ENCODE measurements at regions not wholly inside any gene's neighbourhood (a gene's known extent, or its start where the extent isn't known, plus 50 kb on each side); places are given as distances from the start of the nearest gene placed in this dataset.

DNA sequence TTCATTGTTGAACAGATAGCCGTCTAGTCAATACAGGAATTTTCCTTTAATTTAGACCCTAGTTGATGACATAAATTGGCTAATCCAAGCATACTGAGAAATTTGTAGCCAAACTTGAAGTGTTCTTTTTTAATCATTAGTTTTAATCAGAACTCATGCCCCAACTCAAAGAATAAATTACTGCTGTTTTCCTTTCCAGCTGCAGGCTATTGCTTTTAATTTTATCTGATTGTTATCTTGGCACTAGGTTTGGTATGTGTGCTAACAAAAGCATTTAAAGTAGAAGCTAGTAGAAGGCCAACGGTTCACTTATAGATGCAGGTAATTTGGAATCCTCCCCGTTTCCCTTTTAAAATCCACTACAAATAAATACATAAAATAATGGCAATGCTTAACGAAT, 188.5 kb downstream of the CD109 start:
- intact Hi-C loops (cut with micrococcal nuclease): no loop called here
- BruUV-seq (replicated peaks): no TSS peak

DNA sequence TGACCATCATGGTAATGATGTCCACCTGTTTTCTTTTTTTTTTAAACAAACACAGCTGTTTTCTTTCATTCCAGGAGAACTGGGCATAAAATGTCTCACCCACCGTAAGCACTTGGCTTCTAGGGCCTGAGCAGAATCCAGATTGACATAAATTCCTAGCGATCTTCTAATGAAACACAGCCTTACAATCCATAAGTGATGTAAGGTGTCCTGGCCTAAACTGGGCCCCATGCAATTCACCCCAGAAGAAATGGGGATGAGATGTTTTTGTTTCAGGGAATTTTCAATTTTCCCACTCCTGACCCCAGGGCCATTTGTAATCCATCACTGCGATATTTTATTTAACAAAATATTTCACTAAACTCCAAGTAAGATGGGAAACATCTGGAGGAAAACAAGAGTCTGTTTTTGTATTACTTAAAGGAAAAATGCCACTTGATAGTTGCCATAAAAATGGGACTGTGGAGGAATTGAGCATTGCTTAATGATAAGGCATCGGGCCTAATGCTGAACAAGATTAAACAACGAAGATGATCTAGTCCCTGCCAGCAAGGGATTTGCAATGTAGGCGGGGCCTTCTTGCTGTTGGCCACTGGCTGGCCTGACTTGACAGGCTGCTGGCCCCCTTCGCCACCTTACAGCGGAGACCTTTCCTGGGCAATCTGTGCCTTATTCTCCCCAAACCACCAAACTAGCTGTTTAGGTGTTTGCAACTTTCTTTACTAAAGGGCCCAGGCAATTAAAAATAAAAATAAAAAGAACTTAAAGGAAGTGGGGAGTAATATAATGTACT, 183.7 kb downstream of the CD109 start:
- no peaks in the 10 kb centered on the region for H3K36me3 Mint-ChIP-seq (ENCODE audit: insufficient read depth, unreplicated experiment)
- TF ChIP-seq, protein P1, sequence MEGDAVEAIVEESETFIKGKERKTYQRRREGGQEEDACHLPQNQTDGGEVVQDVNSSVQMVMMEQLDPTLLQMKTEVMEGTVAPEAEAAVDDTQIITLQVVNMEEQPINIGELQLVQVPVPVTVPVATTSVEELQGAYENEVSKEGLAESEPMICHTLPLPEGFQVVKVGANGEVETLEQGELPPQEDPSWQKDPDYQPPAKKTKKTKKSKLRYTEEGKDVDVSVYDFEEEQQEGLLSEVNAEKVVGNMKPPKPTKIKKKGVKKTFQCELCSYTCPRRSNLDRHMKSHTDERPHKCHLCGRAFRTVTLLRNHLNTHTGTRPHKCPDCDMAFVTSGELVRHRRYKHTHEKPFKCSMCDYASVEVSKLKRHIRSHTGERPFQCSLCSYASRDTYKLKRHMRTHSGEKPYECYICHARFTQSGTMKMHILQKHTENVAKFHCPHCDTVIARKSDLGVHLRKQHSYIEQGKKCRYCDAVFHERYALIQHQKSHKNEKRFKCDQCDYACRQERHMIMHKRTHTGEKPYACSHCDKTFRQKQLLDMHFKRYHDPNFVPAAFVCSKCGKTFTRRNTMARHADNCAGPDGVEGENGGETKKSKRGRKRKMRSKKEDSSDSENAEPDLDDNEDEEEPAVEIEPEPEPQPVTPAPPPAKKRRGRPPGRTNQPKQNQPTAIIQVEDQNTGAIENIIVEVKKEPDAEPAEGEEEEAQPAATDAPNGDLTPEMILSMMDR (IDR thresholded peaks at IDR 0.05; ENCODE audit: unreplicated experiment): no peak
- no peak for DNase-seq (ENCODE audit: unreplicated experiment)
- no peak overlapping the region for H3K27ac Mint-ChIP-seq (ENCODE audit: low read depth, unreplicated experiment)
- BruUV-seq (replicated peaks): no TSS peak
- no peaks in the 10 kb centered on the region for H3K4me1 Mint-ChIP-seq (ENCODE audit: insufficient read depth, unreplicated experiment)
- intact Hi-C loops (cut with micrococcal nuclease): no loop called here
- H3K4me3 Mint-ChIP-seq (ENCODE audit: unreplicated experiment): no peak overlapping the region
- CTCF ChIA-PET: no interaction called here
- H3K9me3 Mint-ChIP-seq (ENCODE audit: unreplicated experiment): peaks cover 2% of the 10 kb centered on the region
- POLR2A ChIA-PET: no interaction called here
- no peaks in the 10 kb centered on the region for H3K27me3 Mint-ChIP-seq (ENCODE audit: insufficient read depth, unreplicated experiment)

More for the DNA sequence above, 188.5 kb downstream of the CD109 start:
- ChIA-PET POLR2A (no interaction called here), CTCF (no interaction called here)
- Mint-ChIP-seq H3K27ac (ENCODE audit: low read depth, unreplicated experiment) (no peak overlapping the region), H3K27me3 (ENCODE audit: insufficient read depth, unreplicated experiment) (no peaks in the 10 kb centered on the region), H3K4me3 (ENCODE audit: unreplicated experiment) (no peak overlapping the region), H3K36me3 (ENCODE audit: insufficient read depth, unreplicated experiment) (no peaks in the 10 kb centered on the region), H3K4me1 (ENCODE audit: insufficient read depth, unreplicated experiment) (no peaks in the 10 kb centered on the region), H3K9me3 (ENCODE audit: unreplicated experiment) (no peaks in the 10 kb centered on the region)
- TF ChIP-seq, protein P1 (IDR thresholded peaks at IDR 0.05; ENCODE audit: unreplicated experiment): no peak
- no peak for DNase-seq (ENCODE audit: unreplicated experiment)

DNA sequence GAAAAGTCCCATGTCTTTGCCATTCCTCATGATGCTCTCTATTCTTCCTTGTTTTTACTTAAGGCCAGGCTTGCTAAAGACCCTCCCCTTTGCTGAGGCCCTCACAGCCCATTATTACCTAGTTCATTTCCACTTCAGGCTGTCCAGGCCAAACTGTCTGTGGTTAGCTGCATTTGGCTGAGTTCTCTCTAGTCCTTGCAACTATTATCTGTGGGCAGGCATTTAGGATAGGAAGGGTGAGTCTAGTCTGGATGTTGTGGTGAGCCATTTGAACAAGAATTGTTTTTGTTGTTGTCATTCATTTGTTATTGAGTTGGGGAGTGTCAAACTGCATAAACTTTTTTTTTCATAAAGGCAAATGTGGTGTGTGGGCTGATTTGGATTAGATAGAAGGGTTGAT, 182.4 kb downstream of the CD109 start:
- H3K4me3 Mint-ChIP-seq (ENCODE audit: unreplicated experiment): no peak overlapping the region
- no peak overlapping the region for H3K27ac Mint-ChIP-seq (ENCODE audit: low read depth, unreplicated experiment)
- no peak for DNase-seq (ENCODE audit: unreplicated experiment)
- H3K4me1 Mint-ChIP-seq (ENCODE audit: insufficient read depth, unreplicated experiment): no peaks in the 10 kb centered on the region
- no peaks in the 10 kb centered on the region for H3K27me3 Mint-ChIP-seq (ENCODE audit: insufficient read depth, unreplicated experiment)
- TF ChIP-seq, protein P1 (IDR thresholded peaks at IDR 0.05; ENCODE audit: unreplicated experiment): no peak
- peaks cover 6% of the 10 kb centered on the region for H3K9me3 Mint-ChIP-seq (ENCODE audit: unreplicated experiment)
- BruUV-seq (replicated peaks): no TSS peak
- ChIA-PET CTCF (no interaction called here), POLR2A (interaction anchor here (0.6 to 0.7 kb wide), 2 partner anchors 91 to 105 kb away, joined by 3 read pairs; no protein-coding TSS in a partner anchor)
- intact Hi-C loops (cut with micrococcal nuclease): no loop called here
- peaks cover 10% of the 10 kb centered on the region for H3K36me3 Mint-ChIP-seq (ENCODE audit: insufficient read depth, unreplicated experiment)
